C4-2B (cell line): ENCODE measurements at regions not wholly inside any gene's neighbourhood (a gene's known extent, or its start where the extent isn't known, plus 50 kb on each side); places are given as distances from the start of the nearest gene placed in this dataset.

Experiments used
- H3K27ac ChIP-seq: fragments of 450-650 bp; 2 replicates; pipeline ENCODE4 v1.5.1; 2017
- CTCF ChIP-seq: fragments of 450-650 bp; conservative IDR thresholded peaks from 2 replicates; pipeline ENCODE4 v1.5.1; 2017; ENCODE audit warnings: mild to moderate bottlenecking
- ZFX ChIP-seq: fragments of 450-650 bp; IDR thresholded peaks from 2 replicates; pipeline ENCODE4 v1.6.1; 2017

GRCh38 chr2:7338961-7339360 is 421.7 kb downstream of the RNF144A start:
- TF ChIP-seq CTCF (no peak), ZFX (no peak)

GRCh38 chr2:7346336-7346735 is 429.1 kb downstream of the RNF144A start:
- TF ChIP-seq ZFX (no peak), CTCF (no peak)
- H3K27ac ChIP-seq: no peak overlapping the region

More at GRCh38 chr2:7338961-7339360, 421.7 kb downstream of the RNF144A start:
- no peak overlapping the region for H3K27ac ChIP-seq

GRCh38 chr2:7348761-7349160 is 431.5 kb downstream of the RNF144A start:
- H3K27ac ChIP-seq: no peak overlapping the region
- no peak for TF ChIP-seq ZFX
- no peak for TF ChIP-seq CTCF

- H3K27ac ChIP-seq: no peak overlapping the region
- TF ChIP-seq ZFX (no peak), CTCF (no peak)
Observed at GRCh38 chr2:7352191-7352590, 435.0 kb downstream of the RNF144A start.

- TF ChIP-seq CTCF (no peak), ZFX (no peak)
- H3K27ac ChIP-seq: no peak overlapping the region
Observed at GRCh38 chr2:7353571-7353970, 436.4 kb downstream of the RNF144A start.

GRCh38 chr2:7355781-7356180 is 438.6 kb downstream of the RNF144A start:
- no peak overlapping the region for H3K27ac ChIP-seq
- TF ChIP-seq CTCF: no peak
- no peak for TF ChIP-seq ZFX

GRCh38 chr2:7356909-7357584 is 439.8 kb downstream of the RNF144A start:
- no peak overlapping the region for H3K27ac ChIP-seq
- TF ChIP-seq ZFX: no peak
- no peak for TF ChIP-seq CTCF
